ENCODE measurements at regions not wholly inside any gene's neighbourhood (a gene's known extent, or its start where the extent isn't known, plus 50 kb on each side); places are given as distances from the start of the nearest gene placed in this dataset.

- DNase-seq (ENCODE audit: extremely low read depth, low read depth): peak; percentile 5
- no peak for TF ChIP-seq CTCF (IDR thresholded peaks at IDR 0.05; ENCODE audit: low read depth, low read length, missing control alignments)
- no peak overlapping the region for H3K4me3 ChIP-seq (replicated peaks; ENCODE audit: low read depth, low read length)
Observed at GRCh38 chr12:77777274-77777673, 53.4 kb upstream of the NAV3 start.

GRCh38 chr12:77774761-77775160 is 55.9 kb upstream of the NAV3 start:
- no peak for TF ChIP-seq CTCF (IDR thresholded peaks at IDR 0.05; ENCODE audit: low read depth, low read length, missing control alignments)
- no peak overlapping the region for H3K4me3 ChIP-seq (replicated peaks; ENCODE audit: low read depth, low read length)
- DNase-seq (ENCODE audit: extremely low read depth, low read depth): no peak

GRCh38 chr12:77772676-77773298 is 57.9 kb upstream of the NAV3 start:
- no peak overlapping the region for H3K4me3 ChIP-seq (replicated peaks; ENCODE audit: low read depth, low read length)
- TF ChIP-seq CTCF (IDR thresholded peaks at IDR 0.05; ENCODE audit: low read depth, low read length, missing control alignments): no peak
- DNase-seq (ENCODE audit: extremely low read depth, low read depth): no peak

GRCh38 chr12:77768558-77768957 is 62.1 kb upstream of the NAV3 start:
- no peak overlapping the region for H3K4me3 ChIP-seq (replicated peaks; ENCODE audit: low read depth, low read length)
- TF ChIP-seq CTCF (IDR thresholded peaks at IDR 0.05; ENCODE audit: low read depth, low read length, missing control alignments): no peak
- no peak for DNase-seq (ENCODE audit: extremely low read depth, low read depth)

GRCh38 chr12:77767756-77768343 is 62.8 kb upstream of the NAV3 start:
- DNase-seq (ENCODE audit: extremely low read depth, low read depth): no peak
- TF ChIP-seq CTCF (IDR thresholded peaks at IDR 0.05; ENCODE audit: low read depth, low read length, missing control alignments): no peak
- H3K4me3 ChIP-seq (replicated peaks; ENCODE audit: low read depth, low read length): no peak overlapping the region

- no peak for TF ChIP-seq CTCF (IDR thresholded peaks at IDR 0.05; ENCODE audit: low read depth, low read length, missing control alignments)
- no peak overlapping the region for H3K4me3 ChIP-seq (replicated peaks; ENCODE audit: low read depth, low read length)
- no peak for DNase-seq (ENCODE audit: extremely low read depth, low read depth)
Observed at GRCh38 chr12:77767335-77767734, 63.4 kb upstream of the NAV3 start.

GRCh38 chr12:77766224-77766623 is 64.5 kb upstream of the NAV3 start:
- no peak for TF ChIP-seq CTCF (IDR thresholded peaks at IDR 0.05; ENCODE audit: low read depth, low read length, missing control alignments)
- DNase-seq (ENCODE audit: extremely low read depth, low read depth): no peak
- H3K4me3 ChIP-seq (replicated peaks; ENCODE audit: low read depth, low read length): no peak overlapping the region
